AML-193 (cell line): ENCODE measurements at regions not wholly inside any gene's neighbourhood (a gene's known extent, or its start where the extent isn't known, plus 50 kb on each side); places are given as distances from the start of the nearest gene placed in this dataset.
"Not testable (repeated sequence)": the region's sequence is repeated elsewhere in the genome, so short reads cannot be mapped to it uniquely, and the experiment has no call there.

Experiments
- DNase-seq, 2 experiments: peaks; one replicate each; lab custom pipeline; 2025; lab: John Stamatoyannopoulos, UW

DNA sequence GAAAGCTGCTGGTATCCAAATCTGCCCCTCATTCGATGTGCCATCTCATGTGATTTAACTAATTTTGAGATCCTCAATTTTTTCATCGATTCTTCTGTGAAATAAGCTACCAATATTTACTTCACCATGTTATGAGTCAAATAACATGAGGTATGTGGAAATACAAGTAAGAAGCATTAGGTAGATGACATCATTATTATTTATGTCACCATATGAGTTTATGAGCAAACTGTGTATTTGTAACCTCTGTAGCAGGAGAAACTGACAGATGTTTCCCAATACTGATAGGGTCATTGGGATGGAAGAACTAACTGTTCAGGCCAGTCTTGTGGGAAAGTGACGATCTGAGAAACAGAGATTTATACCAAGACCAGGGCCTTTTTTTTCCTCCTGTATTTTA lies 229.4 kb upstream of the GOT2 start:
- no peak for DNase-seq

DNA sequence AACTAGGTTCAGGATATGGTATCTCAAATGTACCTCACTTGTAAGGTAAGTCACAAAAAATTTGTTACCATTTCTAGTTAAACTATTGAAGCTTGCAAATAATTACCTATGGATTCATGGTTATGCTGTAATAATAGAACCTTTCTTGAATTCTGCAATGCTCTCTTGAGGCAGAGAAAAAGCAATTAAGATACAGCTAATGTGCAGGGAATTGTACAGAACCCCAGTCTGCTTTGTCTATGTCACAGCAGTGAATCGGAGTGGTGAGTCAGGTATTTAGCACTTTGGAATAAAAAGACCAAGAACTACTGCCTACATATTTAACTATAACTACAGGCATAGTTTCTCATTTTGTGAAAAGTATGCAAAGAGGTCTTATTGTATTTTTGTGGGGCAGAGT lies 228.7 kb upstream of the GOT2 start:
- DNase-seq = no peak

DNA sequence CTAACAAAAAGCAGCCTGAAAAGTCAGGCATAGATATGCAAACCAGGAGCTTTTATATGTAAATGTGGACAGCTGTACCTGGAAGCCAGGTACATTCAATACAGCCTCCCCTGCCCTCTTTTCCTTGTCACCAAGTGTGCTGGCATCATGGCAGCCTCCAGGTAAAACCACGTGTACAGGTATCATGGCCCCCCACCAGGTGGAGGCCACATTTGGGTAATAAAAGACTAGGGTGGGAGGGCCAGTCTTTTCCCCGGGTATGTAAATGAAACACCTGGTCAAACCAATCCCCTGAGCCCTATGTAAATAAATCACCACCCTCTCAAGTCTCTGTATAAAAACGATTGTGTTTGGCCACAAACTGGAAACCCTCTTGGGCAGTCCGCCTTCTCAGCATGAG lies 226.4 kb upstream of the GOT2 start:
- no peak for DNase-seq

DNA sequence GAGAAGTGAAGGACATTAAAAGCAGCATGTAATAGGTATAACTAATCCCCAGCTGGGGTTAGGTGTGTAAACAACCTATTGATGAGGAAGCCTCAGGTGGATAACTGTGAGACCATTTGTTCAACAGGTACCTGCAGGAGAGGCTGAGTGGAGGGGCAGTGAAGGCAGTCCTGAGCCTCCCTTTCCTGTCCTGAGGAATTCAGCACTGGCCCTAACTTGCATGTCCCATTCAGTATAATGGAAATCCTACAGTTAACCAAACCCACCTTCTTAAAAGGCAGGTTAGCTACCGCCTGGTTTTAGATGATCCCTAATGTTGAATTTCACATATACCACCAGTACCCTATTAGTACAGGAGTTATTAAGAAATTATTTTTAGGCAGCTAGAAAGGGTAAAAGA lies 225.9 kb upstream of the GOT2 start:
- DNase-seq = no peak

DNA sequence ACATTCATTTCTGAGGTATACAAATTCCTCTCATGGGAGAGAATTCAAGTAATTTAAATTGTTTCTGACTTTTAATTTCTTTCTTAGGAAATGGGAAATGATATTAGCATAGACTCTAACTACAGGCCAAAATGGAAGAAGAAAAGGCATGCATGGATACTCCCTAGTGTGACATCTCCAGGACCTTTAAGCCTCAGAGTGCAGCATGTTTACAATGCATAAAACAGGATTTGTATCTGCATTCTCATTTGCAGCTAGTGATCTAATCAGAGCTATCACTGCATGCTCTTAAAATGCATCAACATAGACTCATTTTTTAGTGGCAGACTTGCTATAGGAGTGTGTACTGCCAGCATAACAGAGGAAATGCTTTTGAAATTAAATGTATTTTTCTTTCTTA lies 224.6 kb upstream of the GOT2 start:
- DNase-seq = no peak

DNA sequence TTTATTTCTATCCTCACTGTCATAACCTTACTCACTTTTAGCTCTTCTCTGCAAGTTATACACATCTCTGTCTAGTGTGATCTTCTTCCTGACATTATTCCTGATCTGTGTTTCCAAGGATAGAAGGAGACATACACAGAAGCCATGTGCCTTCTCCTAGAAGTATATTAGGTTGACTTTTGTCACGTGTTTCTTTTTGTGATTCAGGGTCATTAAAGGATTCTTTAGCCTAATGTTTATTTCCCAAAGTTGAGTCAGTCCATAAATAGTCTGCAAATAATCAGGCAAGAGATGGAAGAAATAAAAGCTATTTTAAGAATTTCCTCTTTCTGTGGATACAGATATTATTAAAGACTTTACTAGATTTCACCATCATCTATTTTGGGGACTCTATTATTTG lies 214.1 kb upstream of the GOT2 start:
- no peak for DNase-seq

DNA sequence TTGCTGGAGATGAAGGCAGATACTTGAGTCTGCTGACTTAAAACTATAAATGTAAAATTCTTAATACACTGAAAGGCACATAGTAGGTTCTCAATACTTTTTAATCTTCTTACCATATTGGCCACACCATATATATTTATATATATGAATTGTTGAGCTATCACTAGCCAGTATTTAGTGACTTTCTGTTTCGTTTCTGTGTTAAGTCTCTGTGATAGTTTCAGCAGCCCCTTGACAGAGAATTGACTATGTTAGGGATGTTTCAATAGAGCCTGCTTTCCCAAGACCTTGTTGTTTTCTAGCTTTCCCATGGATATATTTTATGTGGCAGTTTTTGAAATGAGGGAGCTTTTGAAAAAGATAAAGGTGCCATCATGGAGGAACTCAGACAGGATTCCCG lies 206.5 kb upstream of the GOT2 start:
- no peak for DNase-seq

DNA sequence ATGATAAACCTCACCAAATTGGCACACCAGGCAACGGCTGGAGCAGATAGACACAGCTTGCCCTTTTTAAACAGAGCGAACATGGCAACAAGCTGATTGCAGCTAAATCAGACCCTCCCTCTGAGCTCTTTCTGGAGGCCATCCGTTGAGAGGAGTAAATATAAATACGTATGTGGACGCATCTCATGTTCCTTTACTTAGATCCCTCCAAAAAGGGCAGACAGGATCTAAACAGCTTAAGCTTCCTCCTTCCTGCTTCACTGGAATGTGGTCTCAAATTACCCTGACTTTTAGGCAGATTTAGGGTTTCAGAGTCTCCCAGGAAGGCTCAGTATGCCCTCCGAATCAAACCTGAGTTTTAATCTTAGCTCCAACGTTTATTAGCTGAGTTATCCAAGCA lies 204.7 kb upstream of the GOT2 start:
- no peak for DNase-seq

DNA sequence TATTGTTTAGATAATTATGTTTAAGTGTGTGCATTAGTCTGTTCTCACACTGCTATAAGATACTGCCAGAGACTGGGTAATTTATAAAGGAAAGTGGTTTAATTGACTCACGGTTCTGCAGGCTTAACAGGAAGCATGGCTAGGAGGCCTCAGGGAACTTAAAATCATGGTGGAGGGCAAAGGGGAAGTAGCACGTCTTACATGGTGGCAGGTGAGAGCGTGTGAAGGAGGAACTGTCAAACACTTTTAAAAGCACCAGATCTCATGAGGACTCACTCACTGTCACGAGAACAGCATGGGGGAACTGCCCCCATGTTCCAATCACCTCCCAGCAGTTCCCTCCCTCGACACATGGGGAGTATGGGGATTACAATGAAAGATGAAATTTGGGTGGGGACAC lies 203.5 kb upstream of the GOT2 start:
- no peak for DNase-seq

DNA sequence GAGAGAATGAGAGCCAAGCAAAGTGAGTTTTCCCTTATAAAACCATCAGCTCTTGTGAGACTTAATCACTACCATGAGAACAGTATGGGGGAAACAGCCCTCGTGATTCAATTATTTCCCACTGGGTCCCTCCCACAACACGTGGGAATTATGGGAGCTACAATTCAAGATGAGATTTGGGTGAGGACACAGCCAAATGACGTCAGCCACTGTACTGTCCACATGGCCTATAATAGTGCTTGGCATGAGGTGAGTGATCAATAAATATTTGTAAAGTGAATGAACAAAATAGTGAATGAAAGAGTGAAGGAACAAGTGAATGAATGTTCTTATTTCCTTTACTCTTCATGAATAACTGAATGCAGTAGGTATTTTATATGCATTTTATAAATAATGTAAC lies 199.1 kb upstream of the GOT2 start:
- no peak for DNase-seq

DNA sequence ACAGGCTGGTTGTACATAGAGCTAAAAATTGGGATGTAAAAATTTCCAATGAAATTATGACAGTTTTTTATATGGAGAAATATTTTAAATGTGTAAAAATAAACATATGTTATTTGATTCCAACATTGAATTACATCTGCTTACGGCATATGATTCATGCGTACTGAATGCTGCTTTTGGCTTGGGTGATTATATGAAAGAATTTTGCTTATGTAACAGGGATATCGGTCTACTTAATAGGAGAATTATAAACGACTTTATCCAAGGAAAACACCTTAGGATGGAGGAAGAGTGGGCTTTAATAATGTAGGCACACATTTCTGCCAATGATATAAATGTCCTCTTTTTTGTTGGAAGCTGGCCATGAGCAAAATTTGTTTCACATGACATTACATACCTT lies 197.3 kb upstream of the GOT2 start:
- DNase-seq = no peak

DNA sequence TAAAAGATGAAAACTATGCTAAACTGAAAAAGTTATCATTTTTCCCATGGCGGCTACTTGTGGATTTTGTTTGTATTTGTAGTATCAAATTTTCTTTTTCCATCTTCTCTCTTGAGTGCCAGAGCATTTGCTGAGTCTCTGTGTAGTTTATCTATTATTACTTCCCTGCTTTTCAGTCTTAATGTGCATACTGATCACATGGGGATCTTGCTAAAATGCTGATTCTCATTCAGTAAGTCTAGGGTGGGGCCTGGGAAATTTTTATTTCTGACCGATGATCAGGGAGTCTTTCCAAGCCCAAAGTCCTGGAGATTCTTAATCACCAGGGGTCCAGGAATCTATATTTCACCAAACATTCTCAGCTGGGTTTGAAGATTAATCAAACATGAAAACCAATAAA lies 189.0 kb upstream of the GOT2 start:
- no peak for DNase-seq

DNA sequence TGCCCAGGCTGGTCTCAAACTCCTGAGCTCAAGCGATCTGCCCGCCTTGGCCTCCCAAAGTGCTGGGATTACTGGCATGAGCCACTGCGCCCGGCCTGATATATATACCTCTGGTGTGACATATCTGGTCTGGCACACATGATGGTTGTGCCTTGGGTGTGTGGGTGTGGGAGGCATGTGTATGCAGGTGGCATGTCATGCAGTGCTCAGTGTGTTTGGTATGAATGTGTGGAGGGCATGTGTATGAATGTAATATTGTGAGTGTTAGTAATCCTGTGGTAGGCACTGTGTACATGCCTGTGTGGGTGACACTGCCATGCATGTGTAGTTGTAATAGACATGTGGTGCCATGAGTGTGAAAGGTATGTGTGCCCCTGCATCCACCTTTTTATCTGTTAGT lies 179.3 kb upstream of the GOT2 start:
- DNase-seq = no peak

DNA sequence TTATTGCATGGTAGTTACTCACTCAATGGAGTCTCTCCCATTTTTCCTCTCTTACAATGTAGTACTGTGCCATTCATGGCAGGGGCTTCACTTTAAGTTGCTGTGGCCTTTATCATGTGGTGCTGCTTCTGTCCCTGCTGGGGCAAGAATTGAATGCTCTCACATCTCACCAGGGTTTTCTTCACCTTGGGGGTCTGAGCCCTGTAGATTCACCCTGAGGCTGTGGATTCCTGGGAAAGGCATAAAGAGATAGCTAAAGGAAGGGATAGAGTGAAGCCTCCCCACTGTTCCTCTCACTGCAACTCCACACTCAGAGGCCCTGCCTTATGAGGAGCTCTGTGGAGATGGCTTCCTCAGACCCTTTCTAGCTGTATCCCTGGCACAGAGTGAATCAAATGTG lies 178.5 kb upstream of the GOT2 start:
- no peak for DNase-seq

DNA sequence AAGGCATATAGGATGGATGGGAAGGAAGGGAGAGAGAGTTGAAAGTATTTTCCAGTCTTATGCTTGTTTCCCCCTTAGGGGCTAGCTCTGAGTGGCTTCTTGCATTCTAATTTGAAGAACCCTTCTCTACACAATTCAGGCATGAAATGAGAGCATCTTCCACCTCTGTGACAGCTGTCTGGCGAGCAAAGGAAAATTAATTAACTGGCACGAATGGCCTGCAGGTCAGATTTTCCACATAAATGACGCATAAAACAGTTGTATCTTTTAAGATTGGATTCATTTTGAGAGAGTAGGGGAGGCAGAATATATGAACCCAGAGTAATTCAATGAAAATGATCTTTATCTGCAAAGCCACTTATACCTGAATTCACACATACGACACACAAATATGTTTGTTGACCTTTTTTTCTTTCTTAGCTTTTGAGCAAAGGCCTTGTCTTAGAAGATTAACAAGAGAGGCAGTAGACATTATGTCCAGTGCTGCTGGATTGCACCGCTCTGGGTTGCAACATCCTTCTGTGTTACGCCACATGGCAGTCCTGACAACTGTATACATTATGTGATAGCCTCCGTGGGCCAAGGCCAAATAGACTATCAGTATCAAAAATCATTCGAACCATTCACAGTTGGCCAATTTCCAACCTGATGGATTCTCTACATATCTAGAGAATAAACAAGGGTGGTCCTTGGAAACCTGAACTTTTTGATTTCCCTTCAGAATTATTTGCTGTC lies 173.0 kb upstream of the GOT2 start:
- no peak for DNase-seq

DNA sequence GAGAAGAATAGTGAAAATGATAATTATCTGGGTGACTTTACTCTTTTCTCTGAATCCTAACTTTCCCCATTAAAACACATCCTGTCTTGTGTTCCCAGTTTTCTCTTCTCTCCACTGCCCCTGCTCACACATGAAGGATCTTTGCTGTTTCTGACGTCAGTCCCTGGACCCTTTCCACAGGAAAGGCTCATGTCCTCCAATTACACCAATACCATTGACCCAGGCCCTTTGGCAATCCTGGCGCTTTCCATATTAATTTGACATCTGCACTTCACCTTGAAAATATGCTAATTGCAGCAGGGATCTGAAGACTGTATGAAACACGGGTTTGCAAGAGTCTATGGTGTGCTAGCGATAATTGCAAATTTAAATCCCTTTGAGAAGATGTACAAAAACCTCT lies 170.2 kb upstream of the GOT2 start:
- no peak for DNase-seq

DNA sequence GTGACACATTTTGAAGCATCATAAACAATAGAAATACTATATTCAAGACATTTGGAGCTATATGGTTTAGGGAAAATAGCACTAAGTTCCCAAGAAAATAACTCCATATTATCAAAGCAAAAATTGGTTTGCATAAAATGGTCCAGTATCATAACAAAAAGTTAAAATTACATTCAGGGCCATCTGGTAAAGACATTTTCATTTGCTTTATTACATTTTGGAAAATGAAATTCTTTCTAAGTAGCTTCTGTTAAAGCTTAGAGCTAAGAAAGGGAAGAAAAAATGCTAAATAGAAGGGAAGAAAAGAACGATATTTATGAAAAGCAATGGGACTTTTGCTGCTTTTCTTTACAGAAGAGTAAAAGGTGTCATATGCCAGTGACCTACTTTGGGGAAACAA lies 155.4 kb upstream of the GOT2 start:
- DNase-seq = no peak

DNA sequence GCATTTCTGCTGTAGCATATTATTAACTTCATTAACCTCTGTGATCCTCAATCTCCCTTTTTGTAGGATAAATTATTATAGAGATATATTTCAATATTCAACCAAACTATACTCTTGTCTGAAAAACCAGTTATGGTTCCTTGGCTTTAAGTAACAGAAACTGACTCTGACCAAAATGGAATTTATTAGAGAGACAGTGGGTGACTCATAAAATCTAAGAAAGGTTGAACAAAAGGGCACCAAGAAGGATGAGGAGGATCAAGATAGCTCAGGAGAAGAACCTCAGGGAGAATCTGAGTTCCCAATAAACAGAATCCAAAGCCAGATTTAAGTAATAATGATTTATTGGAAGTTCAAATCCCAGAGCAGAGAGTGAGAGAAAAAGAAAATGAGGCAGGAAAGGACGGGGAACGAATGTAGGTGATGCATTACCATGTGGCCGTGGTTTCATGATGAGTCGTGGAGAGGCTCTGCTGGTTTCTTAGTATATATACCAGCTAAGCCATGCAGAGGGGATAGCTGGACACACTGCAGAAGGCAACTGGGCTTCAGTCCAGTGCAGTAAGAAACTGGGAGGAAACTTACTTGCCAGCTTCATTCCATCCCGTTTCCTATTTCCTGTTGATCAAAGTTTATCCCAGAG lies 151.5 kb upstream of the GOT2 start:
- DNase-seq = no peak

DNA sequence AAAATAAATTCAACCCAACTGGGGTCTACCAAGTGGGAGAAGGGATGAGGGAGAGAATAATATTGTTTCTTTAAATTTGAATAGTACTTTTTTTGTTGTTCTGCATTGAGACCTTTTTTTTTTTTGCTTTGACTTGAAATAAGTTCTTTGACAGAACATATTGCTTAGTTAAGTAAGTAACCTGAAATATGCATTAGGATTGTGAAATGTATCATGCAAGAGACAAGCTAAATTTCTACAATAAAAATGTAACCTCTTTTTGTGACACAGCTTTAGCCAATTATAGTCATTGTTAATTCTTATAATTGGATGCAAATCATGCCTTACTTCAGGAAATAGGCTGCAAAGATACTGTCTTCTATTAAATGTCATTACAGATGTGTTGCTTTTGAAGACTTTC lies 150.0 kb upstream of the GOT2 start:
- no peak for DNase-seq

DNA sequence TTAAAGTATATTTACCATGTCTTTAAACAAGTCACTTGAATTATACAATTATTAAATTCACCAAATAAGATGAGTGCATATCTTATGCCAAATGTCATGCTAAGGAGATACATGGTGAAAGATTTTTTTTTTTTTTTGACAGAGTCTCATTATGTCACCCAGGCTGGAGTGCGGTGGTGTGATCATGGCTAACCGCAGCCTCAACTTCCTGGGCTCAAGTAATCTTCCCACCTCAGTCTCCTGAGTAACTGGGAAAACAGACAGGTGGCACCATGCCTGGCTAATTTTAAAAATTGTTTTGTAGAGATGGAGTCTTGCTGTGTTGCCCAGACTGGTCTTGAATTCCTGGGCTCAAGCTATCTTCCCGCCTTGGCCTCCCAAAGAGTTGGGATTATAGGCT lies 149.0 kb upstream of the GOT2 start:
- no peak for DNase-seq

DNA sequence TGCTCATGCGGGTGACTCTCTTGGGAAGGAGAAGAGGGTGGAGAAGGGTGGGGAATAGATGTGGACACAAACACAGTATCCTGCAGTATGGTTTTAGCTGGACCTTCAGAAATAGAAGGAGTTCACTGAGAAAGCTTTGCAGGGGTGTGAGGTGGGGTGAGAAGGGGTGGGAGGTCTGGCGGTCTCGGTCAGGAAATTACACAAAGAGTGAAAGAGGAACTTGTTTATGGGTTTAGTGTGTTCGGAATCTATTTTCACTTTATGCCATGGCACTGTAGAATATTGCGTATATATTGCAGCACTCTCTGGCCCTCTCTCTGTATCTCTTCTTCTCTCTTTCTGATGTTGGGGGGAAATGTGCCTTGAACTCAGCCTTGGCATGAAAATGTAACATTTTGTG lies 148.2 kb upstream of the GOT2 start:
- peak; percentile 80 to 82 for DNase-seq

DNA sequence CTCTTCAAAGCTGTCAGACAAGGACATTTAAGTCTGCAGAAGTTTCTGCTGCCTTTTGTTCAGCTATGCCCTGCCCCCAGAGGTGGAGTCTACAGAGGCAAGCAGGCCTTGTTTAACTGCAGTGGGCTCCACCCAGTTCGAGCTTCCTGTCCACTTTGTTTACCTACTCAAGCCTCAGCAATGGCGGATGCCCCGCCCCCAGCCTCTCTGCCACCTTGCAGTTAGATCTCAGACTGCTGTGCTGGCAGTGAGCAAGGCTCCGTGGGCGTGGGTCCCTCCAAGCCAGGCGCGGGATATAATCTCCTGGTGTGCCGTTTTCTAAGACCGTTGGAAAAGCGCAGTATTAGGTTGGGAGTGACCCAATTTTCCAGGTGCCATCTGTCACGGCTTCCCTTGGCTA lies 144.5 kb upstream of the GOT2 start:
- not testable (repeated sequence) for DNase-seq

DNA sequence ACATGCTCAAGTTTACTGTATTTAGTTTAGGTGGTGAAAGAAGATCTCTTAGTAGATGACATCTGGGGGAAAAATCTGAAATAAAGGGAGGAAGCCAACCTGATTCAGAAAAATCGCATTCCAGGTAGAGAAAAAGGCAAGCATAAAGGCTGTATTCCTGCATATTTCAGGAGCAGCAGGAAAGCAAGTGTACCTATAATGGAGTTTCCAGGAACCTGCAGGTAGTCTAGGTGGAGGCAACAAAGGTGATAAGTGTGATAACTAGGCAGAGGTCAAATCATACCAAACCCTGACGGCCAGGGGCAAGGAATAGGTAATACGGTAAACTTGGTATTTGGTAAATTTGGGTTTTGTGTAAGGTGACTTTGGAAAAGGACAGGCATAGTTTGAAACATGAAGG lies 132.8 kb upstream of the GOT2 start:
- DNase-seq = no peak

DNA sequence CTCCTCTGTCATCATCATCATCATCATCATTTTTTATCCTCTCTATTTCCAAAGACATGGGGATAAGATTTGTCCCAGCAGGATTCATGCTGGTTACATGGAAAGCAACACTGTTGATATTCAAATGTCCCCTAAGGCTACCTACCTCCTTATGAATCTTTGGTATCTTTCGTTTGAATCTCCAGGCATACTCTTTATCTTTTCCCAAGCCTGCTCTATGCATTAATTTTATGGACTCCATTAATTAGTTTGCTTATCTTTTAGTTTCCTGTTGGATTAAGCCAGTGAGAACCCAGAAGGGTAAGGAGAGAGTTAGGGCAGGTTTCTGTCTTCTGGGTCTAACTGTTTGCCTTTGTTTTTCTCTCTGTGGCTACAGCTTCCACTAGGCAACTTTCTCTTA lies 129.6 kb upstream of the GOT2 start:
- DNase-seq = no peak
